HEK293T (cell line): ENCODE measurements at regions not wholly inside any gene's neighbourhood (a gene's known extent, or its start where the extent isn't known, plus 50 kb on each side); places are given as distances from the start of the nearest gene placed in this dataset.

Source experiments
- BHLHE40 ChIP-seq: fragments of 450-650 bp; IDR thresholded peaks from 2 replicates; pipeline ENCODE4 v1.6.1; 2016; ENCODE audit warnings: mild to moderate bottlenecking, moderate library complexity, borderline replicate concordance
- FOXA1 ChIP-seq: fragments of 450-650 bp; IDR thresholded peaks from 2 replicates; pipeline ENCODE4 v1.6.1; 2016; ENCODE audit warnings: mild to moderate bottlenecking
- HDGF ChIP-seq: fragments of 450-650 bp; IDR thresholded peaks from 2 replicates; pipeline ENCODE4 v1.6.1; 2017; ENCODE audit warnings: antibody characterized with exemption, borderline replicate concordance
- L3MBTL2 ChIP-seq: fragments of 450-650 bp; conservative IDR thresholded peaks from 2 replicates; pipeline ENCODE4 v1.6.1; 2016; ENCODE audit warnings: mild to moderate bottlenecking
- SP1 ChIP-seq: fragments of 450-650 bp; IDR thresholded peaks from 2 replicates; pipeline ENCODE4 v1.6.1; 2017

GRCh38 chr9:84076384-84076783 is 95.8 kb downstream of the RMI1 start:
- TF ChIP-seq FOXA1 (no peak), SP1 (no peak), HDGF (no peak), BHLHE40 (no peak), L3MBTL2 (no peak)
